ENCODE measurements at regions not wholly inside any gene's neighbourhood (a gene's known extent, or its start where the extent isn't known, plus 50 kb on each side); places are given as distances from the start of the nearest gene placed in this dataset.

- no peak for TF ChIP-seq ATF3 (IDR thresholded peaks at IDR 0.05)
- TF ChIP-seq EZH2 (IDR thresholded peaks at IDR 0.05) = no peak
- TF ChIP-seq SRF (IDR thresholded peaks at IDR 0.05; ENCODE audit: low read depth) = no peak
- TF ChIP-seq ZNF274 (IDR thresholded peaks at IDR 0.05; ENCODE audit: low read depth, low read length) = no peak
Observed at GRCh38 chr5:107235167-107235566, 435.6 kb downstream of the EFNA5 start (continued).

- Histone ChIP-seq H3K9me3 (ENCODE audit: control insufficient read depth in 1 of 2, insufficient read depth in 1 of 2, low read depth in 1 of 2, low read length in 2 of 2) (no peaks in the 10 kb centered on the region), H2AFZ (ENCODE audit: low read depth, low read length, poor library complexity, severe bottlenecking) (no peak overlapping the region), H3K4me1 (ENCODE audit: control insufficient read depth in 1 of 2, insufficient read depth in 2 of 2, low read length in 2 of 2) (no peaks in the 10 kb centered on the region), H3K36me3 (ENCODE audit: control insufficient read depth in 1 of 2, insufficient read depth in 2 of 2, low read length in 2 of 2) (no peaks in the 10 kb centered on the region), H3K27ac (ENCODE audit: low read depth, low read length) (no peak overlapping the region), H3K4me3 (replicated peaks in 1 of 2; ENCODE audit: low read depth in 1 of 2, low read length in 2 of 2) (no peak overlapping the region), H3K27me3 (ENCODE audit: insufficient read depth, low read length) (no peaks in the 10 kb centered on the region), H3K4me2 (ENCODE audit: low read length) (no peak overlapping the region), H4K20me1 (ENCODE audit: insufficient read depth) (no peaks in the 10 kb centered on the region), H3K9ac (ENCODE audit: low read length) (no peak overlapping the region), H3K79me2 (ENCODE audit: insufficient read depth, low read length) (no peaks in the 10 kb centered on the region), H3K9me2 (ENCODE audit: insufficient read depth) (no peaks in the 10 kb centered on the region)
- no TSS peak for BruUV-seq (replicated peaks)
- no peak for TF ChIP-seq SP1 (IDR thresholded peaks at IDR 0.05; ENCODE audit: low read depth)
- no peak for TF ChIP-seq TCF7L2 (IDR thresholded peaks at IDR 0.05; ENCODE audit: borderline replicate concordance, extremely low read depth, insufficient read depth, insufficient read length)
- TF ChIP-seq POLR2AphosphoS5 (IDR thresholded peaks at IDR 0.05; ENCODE audit: low read depth, low read length) = no peak
- no peak for TF ChIP-seq CEBPB (IDR thresholded peaks at IDR 0.05; ENCODE audit: low read depth)
- TF ChIP-seq EZH2 (IDR thresholded peaks at IDR 0.05) = no peak
- TF ChIP-seq ELF1 (IDR thresholded peaks at IDR 0.05; ENCODE audit: borderline replicate concordance, low read depth) = no peak
- no peak for TF ChIP-seq ZBTB33 (IDR thresholded peaks at IDR 0.05; ENCODE audit: extremely low read depth, insufficient replicate concordance, low read length)
- no peak for TF ChIP-seq JUND (IDR thresholded peaks at IDR 0.05)
- TF ChIP-seq FOSL1 (IDR thresholded peaks at IDR 0.05; ENCODE audit: low read depth) = no peak
- intact Hi-C loops (cut with micrococcal nuclease) = no loop called here
- CTCF ChIA-PET = interaction anchor here (2.7 kb wide), 1 partner anchor 15 kb away, joined by 14 read pairs; no protein-coding TSS in a partner anchor
- DNase-seq (ENCODE audit: low read depth, low spot score) (no peak), ATAC-seq (no peak)
- POLR2A ChIA-PET = no interaction called here
- RAD21 ChIA-PET (ENCODE audit: low non-redundant PET in 1 of 2, low total read pairs in 2 of 2, uncharacterized antibody in 2 of 2, unreplicated experiment in 2 of 2) = no interaction called here
Observed at GRCh38 chr5:107232788-107233187, 437.9 kb downstream of the EFNA5 start.

All from HCT116 (cell line).